ENCODE measurements at regions not wholly inside any gene's neighbourhood (a gene's known extent, or its start where the extent isn't known, plus 50 kb on each side); places are given as distances from the start of the nearest gene placed in this dataset.

DNA sequence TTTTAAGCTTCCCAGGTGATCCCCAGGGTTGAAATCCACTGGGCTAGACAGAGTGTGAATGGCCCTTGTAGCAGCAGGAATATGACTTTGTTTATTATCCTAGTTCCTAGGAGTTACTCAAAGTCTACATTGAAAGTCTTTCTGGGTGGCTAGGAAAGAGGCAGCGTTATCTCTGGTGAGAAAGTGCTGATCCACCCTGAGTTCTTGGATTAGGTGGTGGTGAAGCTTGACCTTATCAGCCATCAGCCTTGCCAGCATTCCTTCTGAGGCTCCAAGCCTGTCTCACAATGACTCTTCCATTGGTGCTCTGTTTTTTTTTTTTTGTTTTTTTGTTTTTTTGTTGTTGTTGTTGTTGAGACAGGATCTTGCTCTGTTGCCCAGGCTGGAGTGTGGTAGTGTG lies 83.1 kb upstream of the CLCN4 start:
- TF ChIP-seq, protein P1, sequence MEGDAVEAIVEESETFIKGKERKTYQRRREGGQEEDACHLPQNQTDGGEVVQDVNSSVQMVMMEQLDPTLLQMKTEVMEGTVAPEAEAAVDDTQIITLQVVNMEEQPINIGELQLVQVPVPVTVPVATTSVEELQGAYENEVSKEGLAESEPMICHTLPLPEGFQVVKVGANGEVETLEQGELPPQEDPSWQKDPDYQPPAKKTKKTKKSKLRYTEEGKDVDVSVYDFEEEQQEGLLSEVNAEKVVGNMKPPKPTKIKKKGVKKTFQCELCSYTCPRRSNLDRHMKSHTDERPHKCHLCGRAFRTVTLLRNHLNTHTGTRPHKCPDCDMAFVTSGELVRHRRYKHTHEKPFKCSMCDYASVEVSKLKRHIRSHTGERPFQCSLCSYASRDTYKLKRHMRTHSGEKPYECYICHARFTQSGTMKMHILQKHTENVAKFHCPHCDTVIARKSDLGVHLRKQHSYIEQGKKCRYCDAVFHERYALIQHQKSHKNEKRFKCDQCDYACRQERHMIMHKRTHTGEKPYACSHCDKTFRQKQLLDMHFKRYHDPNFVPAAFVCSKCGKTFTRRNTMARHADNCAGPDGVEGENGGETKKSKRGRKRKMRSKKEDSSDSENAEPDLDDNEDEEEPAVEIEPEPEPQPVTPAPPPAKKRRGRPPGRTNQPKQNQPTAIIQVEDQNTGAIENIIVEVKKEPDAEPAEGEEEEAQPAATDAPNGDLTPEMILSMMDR (IDR thresholded peaks at IDR 0.05): no peak
- TF ChIP-seq POLR2A (IDR thresholded peaks at IDR 0.05): no peak

All from lower leg skin (tissue), 3 donors.